GM12874 (cell line): ENCODE measurements at regions not wholly inside any gene's neighbourhood (a gene's known extent, or its start where the extent isn't known, plus 50 kb on each side); places are given as distances from the start of the nearest gene placed in this dataset.

Source experiments
- CTCF ChIP-seq: IDR thresholded peaks from 2 replicates; pipeline ENCODE4 v1.5.1; 2011; ENCODE audit warnings: low read depth, mild to moderate bottlenecking, control low read depth, low read length, moderate library complexity; ENCODE audit not compliant: insufficient read depth

- no peak for TF ChIP-seq CTCF
Measured at GRCh38 chr14:55867311-55867710, 250.9 kb upstream of the PELI2 start.

- TF ChIP-seq CTCF = no peak
Measured at GRCh38 chr14:55867719-55868118, 250.5 kb upstream of the PELI2 start.

- no peak for TF ChIP-seq CTCF
Measured at GRCh38 chr14:55869397-55870049, 248.7 kb upstream of the PELI2 start.

DNA sequence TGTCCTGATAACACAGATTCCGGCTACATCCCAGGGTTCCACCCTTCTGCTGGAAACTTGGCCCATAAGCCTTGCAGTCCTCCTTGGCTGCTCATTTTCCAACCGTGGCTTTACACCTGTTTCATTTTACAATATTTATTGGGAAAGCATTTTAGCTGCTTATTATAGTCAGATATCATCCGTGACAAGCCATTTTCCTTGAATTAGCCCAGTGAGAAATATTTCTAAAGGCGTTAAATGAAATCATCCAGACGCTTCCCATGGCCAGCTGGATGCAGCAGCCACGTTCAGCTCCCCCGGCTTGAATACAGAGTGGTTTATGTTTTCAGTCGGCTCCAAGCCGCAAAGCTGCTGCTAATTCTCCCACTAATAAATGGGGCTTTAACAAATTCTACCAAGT, 245.0 kb upstream of the PELI2 start:
- TF ChIP-seq CTCF = no peak

DNA sequence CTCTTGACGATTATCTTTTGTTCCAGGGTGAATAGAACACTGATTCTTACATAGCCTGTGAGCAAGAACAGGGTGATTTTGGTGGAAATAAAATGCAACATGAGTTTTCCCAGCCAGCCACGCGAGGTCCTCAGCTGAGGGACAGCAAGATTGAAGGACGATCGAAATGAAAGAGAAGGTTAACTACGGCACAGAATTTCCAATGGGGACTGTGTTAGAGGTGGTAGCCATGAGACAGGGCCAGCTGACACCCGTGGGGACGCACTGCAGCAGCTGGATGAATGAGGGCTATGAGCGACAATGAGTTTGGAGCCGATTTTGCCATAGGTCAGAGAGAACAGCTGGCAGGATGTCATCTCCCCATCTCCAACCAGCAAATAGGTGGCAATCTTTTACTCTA, 243.4 kb upstream of the PELI2 start:
- no peak for TF ChIP-seq CTCF

- TF ChIP-seq CTCF = no peak
Measured at GRCh38 chr14:55877942-55878341, 240.3 kb upstream of the PELI2 start.

GRCh38 chr14:55881577-55882241, 236.5 kb upstream of the PELI2 start:
- TF ChIP-seq CTCF = no peak
